ENCODE measurements at regions not wholly inside any gene's neighbourhood (a gene's known extent, or its start where the extent isn't known, plus 50 kb on each side); places are given as distances from the start of the nearest gene placed in this dataset.
"Not testable (repeated sequence)": the region's sequence is repeated elsewhere in the genome, so short reads cannot be mapped to it uniquely, and the experiment has no call there.

- intact Hi-C loops (cut with micrococcal nuclease): no loop called here
These were observed 97.4 kb upstream of the CLINT1 start for GRCh38 chr5:157956271-157956885.

GRCh38 chr5:157955541-157956172, 96.7 kb upstream of the CLINT1 start:
- intact Hi-C loops (cut with micrococcal nuclease): no loop called here

GRCh38 chr5:157952374-157952685, 93.4 kb upstream of the CLINT1 start:
- intact Hi-C loops (cut with micrococcal nuclease): no loop called here

GRCh38 chr5:157951673-157952373, 92.9 kb upstream of the CLINT1 start:
- intact Hi-C loops (cut with micrococcal nuclease): no loop called here

GRCh38 chr5:157949520-157949919, 90.6 kb upstream of the CLINT1 start:
- intact Hi-C loops (cut with micrococcal nuclease): loop anchor here (1.0 to 2.0 kb wide), 4 partner anchors 31 to 187 kb away; no protein-coding TSS in a partner anchor

GRCh38 chr5:157948738-157949410, 89.9 kb upstream of the CLINT1 start:
- intact Hi-C loops (cut with micrococcal nuclease): loop anchor here (1.0 to 2.0 kb wide), 6 partner anchors 30 to 187 kb away; no protein-coding TSS in a partner anchor

GRCh38 chr5:157947156-157947555, 88.2 kb upstream of the CLINT1 start:
- intact Hi-C loops (cut with micrococcal nuclease): no loop called here

- intact Hi-C loops (cut with micrococcal nuclease): not testable (repeated sequence)
These were observed 86.9 kb upstream of the CLINT1 start for GRCh38 chr5:157945822-157946221.

GRCh38 chr5:157944938-157945337, 86.0 kb upstream of the CLINT1 start:
- intact Hi-C loops (cut with micrococcal nuclease): no loop called here

- intact Hi-C loops (cut with micrococcal nuclease): no loop called here
These were observed 85.2 kb upstream of the CLINT1 start for GRCh38 chr5:157944077-157944633.

GRCh38 chr5:157942595-157942994, 83.7 kb upstream of the CLINT1 start:
- intact Hi-C loops (cut with micrococcal nuclease): no loop called here

GRCh38 chr5:157941616-157942015, 82.7 kb upstream of the CLINT1 start:
- intact Hi-C loops (cut with micrococcal nuclease): no loop called here

GRCh38 chr5:157938101-157938500, 79.2 kb upstream of the CLINT1 start:
- intact Hi-C loops (cut with micrococcal nuclease): not testable (repeated sequence)

GRCh38 chr5:157936776-157937501, 78.0 kb upstream of the CLINT1 start:
- intact Hi-C loops (cut with micrococcal nuclease): not testable (repeated sequence)

GRCh38 chr5:157934600-157934999, 75.7 kb upstream of the CLINT1 start:
- intact Hi-C loops (cut with micrococcal nuclease): no loop called here

GRCh38 chr5:157933005-157933404, 74.1 kb upstream of the CLINT1 start:
- intact Hi-C loops (cut with micrococcal nuclease): no loop called here

GRCh38 chr5:157930710-157931109, 71.8 kb upstream of the CLINT1 start:
- intact Hi-C loops (cut with micrococcal nuclease): no loop called here

GRCh38 chr5:157926977-157927376, 68.0 kb upstream of the CLINT1 start:
- intact Hi-C loops (cut with micrococcal nuclease): no loop called here

- intact Hi-C loops (cut with micrococcal nuclease): no loop called here
These were observed 67.1 kb upstream of the CLINT1 start for GRCh38 chr5:157925786-157926671.

Measured in T-helper 2 cell treated with Interferon-gamma antibody and Interleukin-4, amounts not matched to agents 100 ng/mL and 5 ng/mL, for 36 hours (primary cell).